Pancreas (tissue), 10 donors: ENCODE measurements at regions not wholly inside any gene's neighbourhood (a gene's known extent, or its start where the extent isn't known, plus 50 kb on each side); places are given as distances from the start of the nearest gene placed in this dataset.

ENCODE experiments used
- ATAC-seq, 4 donors: fragments of 200-7000 bp; cut with Tn5 transposase; one replicate each; pipeline versions ENCODE4 v1.8.0 to v1.9.1; 2020; ENCODE audit warnings: mild to moderate bottlenecking in 4 of 4, moderate library complexity in 4 of 4
- DNase-seq, 6 donors: peaks; one replicate each; pipeline ENCODE4 v3.0.0-alpha.2; 2020
- FAIRE-seq: peaks from 2 replicates; lab custom pipeline; 2012; peaks lifted over from hg19 to GRCh38; lab: Jason Lieb, UNC
- H3K27ac ChIP-seq, 4 donors: fragments of 200-600 bp; sonication (generic); 1 replicate in 3 of 4; 2 replicates in 1 of 4; pipeline versions ENCODE4 v1.5.0 to v1.8.0; 2020
- H3K27me3 ChIP-seq, 4 donors: fragments of 200-600 bp; one replicate each; pipeline ENCODE4 v1.8.0; 2021
- H3K36me3 ChIP-seq, 3 donors: fragments of 200-600 bp; sonication (generic) in 1 of 3; one replicate each; pipeline versions ENCODE4 v1.5.0 to v1.8.0; 2020 to 2021
- H3K4me1 ChIP-seq, 3 donors: fragments of 200-600 bp; one replicate each; pipeline ENCODE4 v1.8.0; 2021
- H3K4me3 ChIP-seq, 4 donors: fragments of 200-600 bp; sonication (generic) in 2 of 4; one replicate each; pipeline versions ENCODE4 v1.5.0 to v1.8.0; 2020 to 2021
- H3K9me3 ChIP-seq, 4 donors: fragments of 200-600 bp; one replicate each; pipeline ENCODE4 v1.8.0; 2021
- CTCF ChIP-seq, 4 donors: fragments of 200-600 bp; sonication (generic) in 3 of 4; IDR thresholded peaks; one replicate each; pipeline versions ENCODE4 v1.5.0 to v1.8.0; 2021; ENCODE audit warnings: antibody characterized with exemption in 4 of 4
- WGBS, 2 donors: extraction: QIAGEN DNeasy Blood & Tissue Kit; methylation state at CpG; one replicate each; pipeline ENCODE4 v1.1.7; 2013; 5-methylcytosine and 5-hydroxymethylcytosine counted together
- intact Hi-C, 3 donors: fragments of 100-400 bp; cut with DNase I; formaldehyde crosslinking; loops; one replicate each; pipeline versions ENCODE4 v1.11.1 to v1.14.2; 2022
- donor health status: healthy with polysubstance abuse.
- donor health status: DM: no; HTN: no; CAD: no; lungs with moderate emphysema.
- donor health status: DM: no; HTN: no; CAD: no.
- donor health status: control.
- donor health status: control.
- donor health status: Bipolar disorder and iron deficiency.
- donor health status: DM: yes; HTN: yes; CAD: no.
- donor health status: DM: no; HTN: no; CAD: no.
- donor health status: DM: no; HTN: no; CAD: no.
- donor health status: DM: yes; HTN: yes; CAD: no.

- H3K4me3 ChIP-seq, result no peak overlapping the region
- ATAC-seq, result peak; percentile 80 to 95 (median 86)
- peak; percentile 85 to 92 (median 90) for TF ChIP-seq CTCF (IDR thresholded peaks at IDR 0.05)
- H3K4me1 ChIP-seq, result no peaks in the 10 kb centered on the region
- intact Hi-C loops, result loop anchor here in 1 of 3 donors (10.0 kb wide), 1 partner anchor 176 kb away; the partner anchor contains the start of gene INHBB
- FAIRE-seq, result no peak
- H3K27ac ChIP-seq, result no peak overlapping the region
- peak in 5 of 6 donors; percentile 37 to 84 (median 75) for DNase-seq
- whole genome bisulfite sequencing, 2 donors, result 35 to 37% methylated on average over 13 of the region's 13 CpGs
- H3K27me3 ChIP-seq, result peaks cover 0 to 6% (median 0%) of the 10 kb centered on the region in 4 donors
- H3K9me3 ChIP-seq, result no peaks in the 10 kb centered on the region
- H3K36me3 ChIP-seq, result no peaks in the 10 kb centered on the region
Observed at GRCh38 chr2:120520929-120521912, 175.3 kb downstream of the INHBB start.

GRCh38 chr2:120522151-120522751 is 176.3 kb downstream of the INHBB start:
- no peak overlapping the region for H3K27ac ChIP-seq
- H3K9me3 ChIP-seq, result no peaks in the 10 kb centered on the region
- intact Hi-C loops, result loop anchor here in 1 of 3 donors (10.0 kb wide), 1 partner anchor 177 kb away; the partner anchor contains the start of gene INHBB
- DNase-seq (peak in 1 of 6 donors; percentile 50), ATAC-seq (peak in 1 of 4 donors; percentile 8), FAIRE-seq (no peak)
- no peak overlapping the region for H3K4me3 ChIP-seq
- no peak for TF ChIP-seq CTCF (IDR thresholded peaks at IDR 0.05)
- 30 to 35% methylated on average over 28 to 33 of the region's 33 CpGs for WGBS, 2 donors
- H3K36me3 ChIP-seq, result no peaks in the 10 kb centered on the region
- H3K4me1 ChIP-seq, result no peaks in the 10 kb centered on the region
- H3K27me3 ChIP-seq, result peaks cover 0 to 6% (median 0%) of the 10 kb centered on the region in 4 donors

- intact Hi-C loops, result loop anchor here in 1 of 3 donors (10.0 kb wide), 1 partner anchor 179 kb away; the partner anchor contains the start of gene INHBB
- 88 to 92% methylated on average over 5 of the region's 5 CpGs for WGBS, 2 donors
- no peak for DNase-seq
- Histone ChIP-seq H3K9me3 (no peaks in the 10 kb centered on the region), H3K4me1 (no peaks in the 10 kb centered on the region), H3K27ac (no peak overlapping the region), H3K27me3 (peaks cover 0 to 6% (median 0%) of the 10 kb centered on the region in 4 donors), H3K4me3 (no peak overlapping the region), H3K36me3 (no peaks in the 10 kb centered on the region)
- ATAC-seq, result no peak
- TF ChIP-seq CTCF (IDR thresholded peaks at IDR 0.05), result no peak
- FAIRE-seq, result no peak
Observed at GRCh38 chr2:120523766-120524165, 177.8 kb downstream of the INHBB start.

GRCh38 chr2:120524174-120524573 is 178.2 kb downstream of the INHBB start:
- 81 to 92% methylated on average over 9 of the region's 9 CpGs for WGBS, 2 donors
- FAIRE-seq (no peak), ATAC-seq (no peak), DNase-seq (no peak)
- Histone ChIP-seq H3K27me3 (peaks cover 0 to 6% (median 0%) of the 10 kb centered on the region in 4 donors), H3K4me1 (no peaks in the 10 kb centered on the region), H3K4me3 (no peak overlapping the region), H3K27ac (no peak overlapping the region), H3K36me3 (no peaks in the 10 kb centered on the region), H3K9me3 (no peaks in the 10 kb centered on the region)
- intact Hi-C loops, result loop anchor here in 1 of 3 donors (10.0 kb wide), 1 partner anchor 179 kb away; the partner anchor contains the start of gene INHBB
- TF ChIP-seq CTCF (IDR thresholded peaks at IDR 0.05), result no peak
